SK-N-MC (cell line): ENCODE measurements at regions not wholly inside any gene's neighbourhood (a gene's known extent, or its start where the extent isn't known, plus 50 kb on each side); places are given as distances from the start of the nearest gene placed in this dataset.

Source experiments
- EZH2 ChIP-seq: fragments of 200-600 bp; sonication (generic); IDR thresholded peaks from one replicate; pipeline ENCODE4 v1.6.1; 2017; ENCODE audit warnings: antibody characterized with exemption
- POLR2AphosphoS5 ChIP-seq: IDR thresholded peaks from 2 replicates; pipeline ENCODE4 v1.6.1; 2012; ENCODE audit warnings: mild to moderate bottlenecking, low read depth, low read length, borderline replicate concordance

DNA sequence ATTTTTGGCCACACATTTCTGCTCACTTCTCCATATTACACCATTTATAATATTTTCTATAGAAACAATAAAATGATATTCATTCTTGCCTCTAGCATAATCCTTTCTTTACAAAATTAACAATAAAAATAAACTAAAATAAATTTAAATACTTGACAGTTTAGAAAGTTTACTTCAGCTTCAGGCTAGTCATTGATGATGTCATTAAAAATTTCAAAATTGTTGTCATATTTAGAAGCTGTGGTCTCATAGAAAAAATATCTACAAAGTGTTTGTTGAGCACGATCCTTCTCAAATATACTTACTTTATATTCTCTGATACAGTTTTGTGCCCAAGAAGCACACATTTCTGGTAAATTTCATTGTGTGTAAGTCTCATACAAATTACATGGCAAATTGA lies 717.4 kb upstream of the CITED2 start:
- TF ChIP-seq POLR2AphosphoS5 (no peak), EZH2 (no peak)
